WTC11 (cell line): ENCODE measurements at regions not wholly inside any gene's neighbourhood (a gene's known extent, or its start where the extent isn't known, plus 50 kb on each side); places are given as distances from the start of the nearest gene placed in this dataset.

ENCODE experiments used
- ATAC-seq: fragments of 200-7000 bp; cut with Tn5 transposase; 2 replicates; pipeline ENCODE4 v1.10.0; 2021; ENCODE audit warnings: mild to moderate bottlenecking, moderate library complexity
- CTCF ChIA-PET: fragments of 300-600 bp; sonication (Branson Sonifier 250); formaldehyde crosslinking; loops from one replicate; lab custom pipeline; 2021; ENCODE audit warnings: antibody characterized with exemption; lab: Charles Lee
- POLR2A ChIA-PET: fragments of 350-600 bp; sonication (Branson Sonifier 250); formaldehyde crosslinking; loops from one replicate; lab custom pipeline; 2021; ENCODE audit warnings: antibody characterized with exemption; lab: Charles Lee
- DNase-seq: peaks from one replicate; pipeline ENCODE4 v3.0.0; 2021; ENCODE audit warnings: low spot score
- H3K27ac Mint-ChIP-seq: 2 replicates; pipeline ENCODE4 v1.8.0; 2021; ENCODE audit warnings: mixed read lengths
- H3K27me3 Mint-ChIP-seq: 2 replicates; pipeline ENCODE4 v1.8.0; 2021; ENCODE audit warnings: low read depth, mild to moderate bottlenecking, moderate library complexity, mixed read lengths
- H3K36me3 Mint-ChIP-seq: 2 replicates; pipeline ENCODE4 v1.8.0; 2021; ENCODE audit warnings: mixed read lengths
- H3K4me1 Mint-ChIP-seq: 2 replicates; pipeline ENCODE4 v1.8.0; 2022; ENCODE audit warnings: mixed read lengths
- H3K4me3 Mint-ChIP-seq: 2 replicates; pipeline ENCODE4 v1.8.0; 2021; ENCODE audit warnings: mild to moderate bottlenecking, moderate library complexity, mixed read lengths
- H3K9me3 Mint-ChIP-seq: 2 replicates; pipeline ENCODE4 v1.8.0; 2021; ENCODE audit warnings: mixed read lengths
- AFF4 ChIP-seq: sonication (generic); formaldehyde crosslinking; IDR thresholded peaks from 2 replicates; pipeline ENCODE4 v1.8.1; 2023; ENCODE audit warnings: mild to moderate bottlenecking, missing genetic modification reagents, borderline replicate concordance
- CBFB ChIP-seq: sonication (generic); formaldehyde crosslinking; IDR thresholded peaks from 2 replicates; pipeline ENCODE4 v1.8.1; 2022; ENCODE audit warnings: mild to moderate bottlenecking, low read depth, missing genetic modification reagents
- CREB1 ChIP-seq: sonication (generic); formaldehyde crosslinking; IDR thresholded peaks from 2 replicates; pipeline ENCODE4 v1.8.0; 2023; ENCODE audit warnings: mild to moderate bottlenecking, missing genetic modification reagents
- FOXK1 ChIP-seq: sonication (generic); formaldehyde crosslinking; IDR thresholded peaks from 2 replicates; pipeline ENCODE4 v1.8.0; 2022; ENCODE audit warnings: mild to moderate bottlenecking, moderate library complexity, missing genetic modification reagents
- FOXP1 ChIP-seq: sonication (generic); formaldehyde crosslinking; IDR thresholded peaks from 2 replicates; pipeline ENCODE4 v1.8.0; 2022; ENCODE audit warnings: missing genetic modification reagents, mild to moderate bottlenecking, moderate library complexity, borderline replicate concordance
- FOXP4 ChIP-seq: sonication (generic); formaldehyde crosslinking; IDR thresholded peaks from 2 replicates; pipeline ENCODE4 v1.8.0; 2022; ENCODE audit warnings: mild to moderate bottlenecking, missing genetic modification reagents
- HMGA2 ChIP-seq: fragments of 250-450 bp; sonication (Bioruptor Pico); IDR thresholded peaks from 2 replicates; pipeline ENCODE4 v1.4.0; 2021; ENCODE audit warnings: mild to moderate bottlenecking, moderate library complexity
- KAT7 ChIP-seq: sonication (generic); formaldehyde crosslinking; IDR thresholded peaks from 2 replicates; pipeline ENCODE4 v1.8.1; 2023; ENCODE audit warnings: missing genetic modification reagents, mild to moderate bottlenecking, borderline replicate concordance
- NR2C2 ChIP-seq: sonication (generic); formaldehyde crosslinking; IDR thresholded peaks from 2 replicates; pipeline ENCODE4 v1.8.0; 2022; ENCODE audit warnings: mild to moderate bottlenecking, missing genetic modification reagents
- PRDM15 ChIP-seq: sonication (generic); formaldehyde crosslinking; IDR thresholded peaks from 2 replicates; pipeline ENCODE4 v1.8.0; 2022; ENCODE audit warnings: missing genetic modification reagents
- RELA ChIP-seq: sonication (generic); formaldehyde crosslinking; IDR thresholded peaks from 2 replicates; pipeline ENCODE4 v1.8.1; 2022; ENCODE audit warnings: missing genetic modification reagents, mild to moderate bottlenecking, borderline replicate concordance
- SOX15 ChIP-seq: fragments of 250-450 bp; sonication (Bioruptor Pico); IDR thresholded peaks from 2 replicates; pipeline ENCODE4 v1.9.0; 2021; ENCODE audit warnings: mild to moderate bottlenecking
- STAT6 ChIP-seq: sonication (generic); formaldehyde crosslinking; conservative IDR thresholded peaks from 2 replicates; pipeline ENCODE4 v1.8.1; 2023; ENCODE audit warnings: mild to moderate bottlenecking, low read depth, missing genetic modification reagents, moderate library complexity
- TEAD4 ChIP-seq: sonication (generic); formaldehyde crosslinking; IDR thresholded peaks from 2 replicates; pipeline ENCODE4 v1.8.0; 2022; ENCODE audit warnings: mild to moderate bottlenecking, missing genetic modification reagents
- TP53 ChIP-seq: sonication (generic); formaldehyde crosslinking; IDR thresholded peaks from 2 replicates; pipeline ENCODE4 v1.8.1; 2023; ENCODE audit warnings: mild to moderate bottlenecking, missing genetic modification reagents
- USF1 ChIP-seq: sonication (generic); formaldehyde crosslinking; IDR thresholded peaks from 2 replicates; pipeline ENCODE4 v1.8.0; 2022; ENCODE audit warnings: mild to moderate bottlenecking, missing genetic modification reagents
- ZNF138 ChIP-seq: sonication (generic); formaldehyde crosslinking; conservative IDR thresholded peaks from 2 replicates; pipeline ENCODE4 v1.8.1; 2022; ENCODE audit warnings: mild to moderate bottlenecking, moderate library complexity, missing genetic modification reagents
- ZNF232 ChIP-seq: sonication (generic); formaldehyde crosslinking; IDR thresholded peaks from 2 replicates; pipeline ENCODE4 v1.8.0; 2022; ENCODE audit warnings: mild to moderate bottlenecking, missing genetic modification reagents
- ZNF263 ChIP-seq: sonication (generic); formaldehyde crosslinking; IDR thresholded peaks from 2 replicates; pipeline ENCODE4 v1.8.1; 2022; ENCODE audit warnings: low read depth, mild to moderate bottlenecking, moderate library complexity, missing genetic modification reagents
- ZNF425 ChIP-seq: fragments of 250-450 bp; sonication (Bioruptor Pico); conservative IDR thresholded peaks from 2 replicates; pipeline ENCODE4 v1.9.0; 2021; ENCODE audit warnings: mild to moderate bottlenecking
- ZNF671 ChIP-seq: fragments of 250-450 bp; sonication (Bioruptor Pico); IDR thresholded peaks from 2 replicates; pipeline ENCODE4 v1.8.0; 2021; ENCODE audit warnings: mild to moderate bottlenecking

- ATAC-seq (no peak), DNase-seq (no peak)
- CTCF ChIA-PET: interaction anchor here (1.0 to 2.2 kb wide), 2 partner anchors 13 to 62 kb away, joined by 3 to 11 read pairs; no protein-coding TSS in a partner anchor
- Mint-ChIP-seq H3K4me3 (no peak overlapping the region), H3K9me3 (no peaks in the 10 kb centered on the region), H3K4me1 (peaks cover 35% of the 10 kb centered on the region), H3K27me3 (no peaks in the 10 kb centered on the region), H3K36me3 (no peaks in the 10 kb centered on the region), H3K27ac (peak overlapping the region; percentile 7; the same call in 1 of the 2 replicates)
- TF ChIP-seq FOXK1 (CRISPR knock-in tag) (no peak), ZNF671 (CRISPR knock-in tag) (no peak), FOXP1 (no peak), AFF4 (CRISPR knock-in tag) (no peak), ZNF138 (CRISPR knock-in tag) (no peak), USF1 (CRISPR knock-in tag) (no peak), RELA (CRISPR knock-in tag) (no peak), SOX15 (CRISPR knock-in tag) (no peak), CBFB (no peak), NR2C2 (CRISPR knock-in tag) (no peak), ZNF425 (CRISPR knock-in tag) (no peak), TEAD4 (CRISPR knock-in tag) (no peak), ZNF232 (CRISPR knock-in tag) (no peak), TP53 (CRISPR knock-in tag) (no peak), CREB1 (CRISPR knock-in tag) (no peak), HMGA2 (CRISPR knock-in tag) (no peak)
- POLR2A ChIA-PET: no interaction called here
These were observed 176.0 kb upstream of the LINGO1 start for GRCh38 chr15:77808581-77809177.

GRCh38 chr15:77808075-77808474, 175.4 kb upstream of the LINGO1 start:
- H3K27me3 Mint-ChIP-seq: no peaks in the 10 kb centered on the region
- no peak for TF ChIP-seq PRDM15 (CRISPR knock-in tag)
- no peak for TF ChIP-seq ZNF263 (CRISPR knock-in tag)
- no peak for TF ChIP-seq FOXP4
- no peak for TF ChIP-seq STAT6
- TF ChIP-seq KAT7 (CRISPR knock-in tag): no peak

More at GRCh38 chr15:77808075-77808474, 175.4 kb upstream of the LINGO1 start:
- H3K27ac Mint-ChIP-seq: no peak overlapping the region
- H3K4me1 Mint-ChIP-seq: peaks cover 39% of the 10 kb centered on the region
- no peak for ATAC-seq
- no peak overlapping the region for H3K4me3 Mint-ChIP-seq
- ChIA-PET POLR2A (no interaction called here), CTCF (interaction anchor here (1.0 to 2.2 kb wide), 2 partner anchors 13 to 62 kb away, joined by 3 to 11 read pairs; no protein-coding TSS in a partner anchor)
- no peak for DNase-seq
- H3K36me3 Mint-ChIP-seq: no peaks in the 10 kb centered on the region
- H3K9me3 Mint-ChIP-seq: no peaks in the 10 kb centered on the region
